ENCODE measurements at regions not wholly inside any gene's neighbourhood (a gene's known extent, or its start where the extent isn't known, plus 50 kb on each side); places are given as distances from the start of the nearest gene placed in this dataset.
A peak's percentile ranks its signal among the peaks of the same experiment; 100 is the strongest.

GRCh38 chr10:111984057-111984456 is 199.5 kb downstream of the GPAM start:
- intact Hi-C loops (cut with micrococcal nuclease) = no loop called here
- DNase-seq = no peak
- no peak for ATAC-seq

- DNase-seq (no peak), ATAC-seq (peak; percentile 43)
- intact Hi-C loops (cut with micrococcal nuclease) = no loop called here
These were observed 197.5 kb downstream of the GPAM start for GRCh38 chr10:111986079-111986478.

- ATAC-seq (no peak), DNase-seq (no peak)
- intact Hi-C loops (cut with micrococcal nuclease) = no loop called here
These were observed 194.9 kb downstream of the GPAM start for GRCh38 chr10:111988646-111989045.

GRCh38 chr10:111989136-111989911 is 194.2 kb downstream of the GPAM start:
- intact Hi-C loops (cut with micrococcal nuclease) = no loop called here
- DNase-seq = no peak

GRCh38 chr10:111990734-111991133 is 192.8 kb downstream of the GPAM start:
- ATAC-seq = no peak
- intact Hi-C loops (cut with micrococcal nuclease) = no loop called here
- DNase-seq = no peak

More at GRCh38 chr10:111989136-111989911, 194.2 kb downstream of the GPAM start:
- ATAC-seq = no peak

- DNase-seq = no peak
- ATAC-seq = no peak
- intact Hi-C loops (cut with micrococcal nuclease) = no loop called here
These were observed 190.2 kb downstream of the GPAM start for GRCh38 chr10:111993321-111993720.

GRCh38 chr10:111993872-111994426 is 189.6 kb downstream of the GPAM start:
- ATAC-seq (no peak), DNase-seq (no peak)
- intact Hi-C loops (cut with micrococcal nuclease) = no loop called here

GRCh38 chr10:111996103-111996502 is 187.5 kb downstream of the GPAM start:
- DNase-seq (no peak), ATAC-seq (no peak)
- intact Hi-C loops (cut with micrococcal nuclease) = no loop called here

- DNase-seq = no peak
- intact Hi-C loops (cut with micrococcal nuclease) = no loop called here
These were observed 184.8 kb downstream of the GPAM start for GRCh38 chr10:111998728-111999127.

GRCh38 chr10:111999205-111999914 is 184.2 kb downstream of the GPAM start:
- intact Hi-C loops (cut with micrococcal nuclease) = no loop called here
- ATAC-seq (no peak), DNase-seq (no peak)

More at GRCh38 chr10:111998728-111999127, 184.8 kb downstream of the GPAM start:
- no peak for ATAC-seq

GRCh38 chr10:111999915-112000302 is 183.7 kb downstream of the GPAM start:
- ATAC-seq (no peak), DNase-seq (no peak)
- intact Hi-C loops (cut with micrococcal nuclease) = no loop called here

- ATAC-seq (no peak), DNase-seq (no peak)
These were observed 183.1 kb downstream of the GPAM start for GRCh38 chr10:112000466-112000865.

GRCh38 chr10:112002206-112002605 is 181.4 kb downstream of the GPAM start:
- intact Hi-C loops (cut with micrococcal nuclease) = no loop called here
- DNase-seq = no peak
- ATAC-seq = no peak

More at GRCh38 chr10:112000466-112000865, 183.1 kb downstream of the GPAM start:
- intact Hi-C loops (cut with micrococcal nuclease) = no loop called here

GRCh38 chr10:112004075-112004474 is 179.5 kb downstream of the GPAM start:
- ATAC-seq (no peak), DNase-seq (no peak)
- intact Hi-C loops (cut with micrococcal nuclease) = no loop called here

GRCh38 chr10:112005044-112005443 is 178.5 kb downstream of the GPAM start:
- intact Hi-C loops (cut with micrococcal nuclease) = no loop called here
- DNase-seq (no peak), ATAC-seq (no peak)

GRCh38 chr10:112006407-112006806 is 177.2 kb downstream of the GPAM start:
- DNase-seq = no peak
- no peak for ATAC-seq
- intact Hi-C loops (cut with micrococcal nuclease) = no loop called here

- DNase-seq = no peak
- intact Hi-C loops (cut with micrococcal nuclease) = no loop called here
- no peak for ATAC-seq
These were observed 176.7 kb downstream of the GPAM start for GRCh38 chr10:112006831-112007230.

GRCh38 chr10:112022196-112022595 is 161.4 kb downstream of the GPAM start:
- DNase-seq (no peak), ATAC-seq (no peak)
- intact Hi-C loops (cut with micrococcal nuclease) = no loop called here

- no peak for ATAC-seq
- DNase-seq = no peak
- intact Hi-C loops (cut with micrococcal nuclease) = no loop called here
These were observed 159.5 kb downstream of the GPAM start for GRCh38 chr10:112024079-112024478.

GRCh38 chr10:112025228-112025627 is 158.3 kb downstream of the GPAM start:
- DNase-seq = no peak
- intact Hi-C loops (cut with micrococcal nuclease) = no loop called here

More at GRCh38 chr10:112025228-112025627, 158.3 kb downstream of the GPAM start:
- no peak for ATAC-seq
